Hippocampal formation (tissue), 2 donors: ENCODE measurements at regions not wholly inside any gene's neighbourhood (a gene's known extent, or its start where the extent isn't known, plus 50 kb on each side); places are given as distances from the start of the nearest gene placed in this dataset.
"Not testable (repeated sequence)": the region's sequence is repeated elsewhere in the genome, so short reads cannot be mapped to it uniquely, and the experiment has no call there.

Source experiments
- DNase-seq, 2 donors: peaks; one replicate each; lab custom pipeline; 2025; lab: John Stamatoyannopoulos, UW

DNA sequence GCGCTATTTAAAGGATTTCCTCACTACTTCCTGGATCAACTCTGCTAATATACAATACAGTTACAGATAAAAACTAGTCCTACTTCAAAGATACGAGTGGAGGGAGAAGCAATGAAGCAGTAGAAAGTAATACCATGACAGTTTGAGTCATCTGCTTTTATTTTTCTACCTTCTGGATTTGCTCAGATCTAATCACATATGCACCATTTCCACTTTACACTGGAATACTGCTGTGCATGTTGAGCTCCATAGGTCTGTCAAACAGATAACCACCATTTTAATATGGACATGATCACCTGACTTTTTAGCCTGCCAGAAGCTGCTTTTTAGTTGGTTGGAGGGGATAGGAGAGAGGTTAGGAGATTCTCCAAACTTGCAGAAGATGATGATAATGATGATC, 92.5 kb downstream of the MMUT start:
- no peak for DNase-seq

DNA sequence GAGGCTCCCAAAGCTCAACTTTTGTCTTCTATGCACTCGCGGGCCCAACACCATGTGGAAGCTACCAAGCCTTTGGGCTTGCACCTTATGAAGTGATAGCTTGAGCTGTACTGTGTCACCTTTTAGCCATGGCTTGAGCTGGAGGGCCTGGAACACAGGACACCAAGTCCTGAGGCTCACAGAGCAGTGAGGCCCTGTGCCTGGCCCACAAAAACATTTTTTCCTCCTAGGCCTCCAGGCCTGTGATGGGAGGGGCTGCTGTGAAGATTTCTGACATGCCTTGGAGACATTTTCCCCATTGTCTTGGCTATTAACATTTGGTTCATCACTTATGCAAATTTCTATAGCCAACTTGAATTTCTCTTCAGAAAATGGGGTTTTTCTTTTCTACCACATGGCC, 96.5 kb downstream of the MMUT start:
- DNase-seq: no peak

DNA sequence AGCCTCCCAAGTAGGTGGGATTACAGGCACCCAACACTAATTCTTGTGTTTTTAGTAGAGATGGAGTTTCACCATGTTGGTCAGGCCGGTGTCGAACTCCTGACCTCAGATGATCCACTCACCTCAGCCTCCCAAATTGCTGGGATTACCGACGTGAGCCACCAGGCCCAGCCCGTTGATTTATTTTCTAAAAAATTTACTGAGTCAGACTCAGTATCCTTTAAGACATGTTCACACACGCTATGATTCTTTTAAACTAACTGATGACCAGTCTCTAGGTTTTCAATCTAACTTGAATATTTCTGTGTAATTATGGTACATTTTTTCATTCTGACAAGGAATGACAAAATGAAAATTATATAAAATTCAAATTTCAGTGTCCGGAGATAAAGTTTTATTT, 114.5 kb downstream of the MMUT start:
- DNase-seq: no peak

DNA sequence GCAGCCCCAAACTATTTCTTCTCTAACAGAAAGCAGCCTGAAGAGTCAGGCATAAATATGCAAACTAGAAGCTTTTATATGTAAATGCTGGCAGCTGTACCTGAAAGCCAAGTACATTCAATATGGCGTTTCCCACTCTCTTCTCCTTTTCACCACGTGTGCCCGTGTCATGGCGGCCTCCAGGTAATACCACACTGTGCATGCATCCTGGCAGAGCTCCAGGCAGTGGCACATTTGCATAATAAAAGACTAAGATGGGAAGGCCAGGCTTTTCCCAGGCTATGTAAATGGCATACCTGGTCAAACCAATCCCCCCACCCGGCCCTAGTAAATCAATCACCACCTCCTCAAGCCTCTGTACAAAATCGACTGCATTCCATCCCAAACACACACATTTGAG, 120.6 kb downstream of the MMUT start:
- no peak for DNase-seq

DNA sequence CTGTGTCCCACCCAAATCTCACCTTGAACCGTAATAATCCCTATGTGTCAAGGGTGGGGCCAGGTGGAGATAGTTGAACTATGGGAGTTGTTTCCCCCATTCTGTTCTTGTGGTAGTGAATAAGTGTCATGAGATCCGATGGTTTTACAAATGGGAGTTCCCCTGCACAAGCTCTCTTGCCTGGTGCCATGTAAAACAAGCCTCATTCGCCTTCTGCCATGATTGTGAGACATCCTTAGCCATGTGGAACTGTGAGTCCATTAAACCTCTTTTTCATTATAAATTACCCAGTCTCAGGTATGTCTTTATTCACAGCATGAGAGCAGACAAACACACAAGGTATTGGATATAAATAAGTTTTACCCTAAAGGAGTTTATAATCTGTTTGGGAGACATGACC, 121.2 kb downstream of the MMUT start:
- DNase-seq: no peak

DNA sequence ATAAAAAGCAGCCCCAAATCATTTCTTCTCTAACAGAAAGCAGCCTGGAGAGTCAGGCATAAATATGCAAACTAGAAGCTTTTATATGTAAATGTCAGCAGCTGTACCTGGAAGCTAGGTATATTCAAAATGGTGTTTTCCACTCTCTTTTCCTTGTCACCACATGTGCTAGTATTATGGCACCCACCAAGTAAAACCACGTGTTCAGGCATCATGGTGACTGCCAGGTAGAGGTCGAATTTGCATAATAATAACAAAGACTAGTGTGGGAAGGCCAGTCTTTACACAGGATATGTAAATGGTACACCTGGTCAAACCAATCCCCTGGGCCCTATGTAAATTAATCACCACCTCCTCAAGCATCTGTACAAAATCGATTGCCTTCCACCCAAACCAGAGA, 124.0 kb downstream of the MMUT start:
- DNase-seq: no peak

DNA sequence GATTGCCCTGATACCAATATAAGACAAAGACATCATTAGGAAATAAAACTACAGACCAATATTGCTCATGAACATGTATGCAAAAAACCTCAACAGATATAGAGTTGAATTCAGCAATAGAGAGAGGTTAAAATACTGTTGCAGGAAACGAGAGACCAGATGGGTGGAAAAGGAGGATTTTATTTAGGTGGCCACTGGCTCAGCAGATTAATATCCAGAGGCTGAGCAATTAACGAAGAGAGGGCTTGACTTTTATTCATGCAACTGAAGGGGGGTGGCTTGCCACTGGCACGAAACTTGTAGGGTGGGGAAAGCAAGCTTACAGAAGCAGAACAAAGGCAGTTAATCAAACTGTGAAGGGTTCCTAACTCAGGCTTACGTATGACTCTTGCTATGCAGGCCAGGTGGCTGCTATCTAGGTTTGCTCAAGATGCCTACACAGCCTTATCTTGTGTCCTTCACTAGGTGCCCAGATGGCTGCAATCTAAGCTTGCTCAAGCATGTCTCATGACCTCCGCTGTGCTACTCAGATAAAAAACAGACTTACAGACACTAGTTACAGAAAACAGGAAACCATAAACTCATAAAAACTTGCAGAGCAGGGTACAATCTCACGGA, 126.4 kb downstream of the MMUT start:
- no peak for DNase-seq

DNA sequence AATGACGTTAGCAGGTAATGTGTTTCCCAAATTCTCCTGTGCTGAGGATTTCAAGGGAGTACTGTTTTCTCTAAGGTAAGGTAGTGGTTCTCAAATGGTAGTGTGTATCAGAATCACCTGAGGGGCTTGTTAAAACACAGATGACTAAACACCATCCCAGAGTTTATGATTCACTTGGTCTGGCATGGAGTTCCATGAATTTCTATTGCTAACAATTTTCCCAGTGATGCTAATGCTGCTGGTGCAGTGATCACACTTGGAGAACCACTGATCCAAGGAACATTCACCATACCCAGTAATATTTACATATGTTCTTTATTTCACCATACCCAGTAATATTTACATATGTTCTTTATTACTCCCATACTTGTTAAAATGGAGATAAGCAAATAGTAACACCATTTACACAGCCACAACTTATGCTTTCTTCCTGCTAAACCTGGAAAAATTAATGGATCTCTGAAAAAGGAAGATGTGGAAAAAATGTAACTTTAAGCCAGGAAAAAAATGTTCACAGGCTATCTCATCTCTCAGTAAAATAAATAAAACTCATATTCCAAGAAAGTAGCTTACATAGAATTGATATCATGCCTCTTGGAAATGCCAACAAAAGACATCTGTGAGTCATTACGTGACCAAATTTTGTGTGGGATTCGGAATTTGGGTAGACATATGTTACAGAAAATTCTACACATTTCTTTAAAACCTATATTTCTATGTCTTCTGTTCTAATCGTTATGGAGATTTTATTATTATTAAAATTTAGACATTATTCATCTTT, 129.5 kb downstream of the MMUT start:
- DNase-seq: no peak

DNA sequence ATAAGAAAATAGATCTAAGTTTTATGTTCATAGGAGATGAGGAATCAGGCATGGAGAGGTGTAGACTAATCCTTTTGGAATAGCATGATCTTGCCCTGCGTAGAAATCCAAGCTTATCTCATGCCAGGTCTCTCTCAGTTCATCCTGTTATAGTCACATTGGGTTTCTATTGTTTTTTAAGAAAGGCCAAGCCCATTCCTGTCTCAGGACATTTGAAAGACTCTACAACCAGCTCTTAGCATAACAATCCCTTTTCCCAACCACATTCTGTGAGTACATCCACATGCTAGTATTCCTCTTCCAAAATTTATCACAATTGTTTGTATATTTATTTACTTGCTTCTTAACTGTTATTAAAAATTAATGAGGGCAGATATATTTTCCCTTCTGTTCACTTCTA, 130.3 kb downstream of the MMUT start:
- no peak for DNase-seq

DNA sequence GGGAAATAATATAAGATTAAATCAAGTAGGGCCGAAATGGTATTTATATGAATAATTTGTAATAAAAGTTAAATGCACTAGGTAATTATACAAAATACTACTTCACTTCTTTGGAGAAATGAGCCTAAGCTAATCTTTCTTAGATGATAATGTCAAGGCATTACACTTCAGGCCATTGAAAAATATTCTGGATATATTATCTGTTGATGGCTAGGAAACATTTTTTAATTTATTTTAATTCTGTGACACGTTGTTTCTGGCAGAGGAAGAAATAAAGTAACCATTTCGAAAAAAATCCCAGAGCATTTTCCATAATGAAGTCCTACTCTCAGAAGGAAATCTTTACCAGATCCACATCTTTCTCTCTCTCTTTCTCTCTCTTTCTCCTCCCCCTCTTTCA, 133.9 kb downstream of the MMUT start:
- DNase-seq: no peak

DNA sequence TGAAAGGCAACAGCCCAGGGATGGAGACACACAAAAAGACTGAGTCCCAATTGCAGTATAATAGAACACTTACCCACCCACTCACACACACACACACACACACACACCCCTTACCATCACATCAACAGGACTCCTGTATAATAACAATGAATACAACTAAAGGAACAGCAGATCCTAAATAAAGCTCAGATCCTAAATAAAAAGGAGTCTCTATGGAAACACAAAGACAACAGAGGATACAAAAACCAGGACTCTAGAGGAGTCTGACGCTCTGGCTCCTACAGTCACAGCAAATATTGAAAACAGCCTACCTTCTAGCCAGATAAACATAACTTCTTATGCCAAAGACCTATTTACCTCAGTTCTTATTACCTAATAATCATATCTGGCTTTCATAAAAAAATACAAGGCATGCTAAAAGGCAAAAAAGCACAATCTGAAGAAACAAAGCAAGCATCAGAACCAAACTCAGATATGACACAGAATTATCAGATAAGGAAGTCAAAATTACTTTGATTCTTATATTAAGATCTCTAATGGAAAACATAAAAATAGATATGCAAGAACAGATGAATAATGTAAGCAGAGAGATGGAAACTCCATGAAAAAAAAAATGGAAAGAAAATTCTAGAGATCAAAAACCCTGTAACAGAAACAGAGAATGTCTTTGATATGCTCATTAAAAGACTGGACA, 134.9 kb downstream of the MMUT start:
- DNase-seq: no peak

DNA sequence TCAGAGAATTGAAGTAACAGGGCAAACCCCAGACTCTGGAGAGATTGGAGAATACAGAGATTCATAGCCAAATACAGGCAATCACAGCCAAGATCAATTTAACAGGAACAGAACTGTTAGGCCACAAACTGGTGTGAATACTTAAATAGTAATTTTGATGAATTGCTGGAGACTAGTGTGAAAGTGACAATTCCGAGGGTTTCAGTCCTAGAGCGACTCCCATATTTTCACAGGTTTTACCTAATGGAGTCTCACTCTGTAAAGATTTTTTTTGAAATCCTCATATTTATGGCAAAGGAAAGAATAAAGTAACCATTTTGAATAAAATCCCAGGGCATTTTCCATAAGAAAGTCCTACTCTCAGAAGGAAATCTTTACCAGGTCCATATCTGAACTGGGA, 135.5 kb downstream of the MMUT start:
- DNase-seq: no peak

DNA sequence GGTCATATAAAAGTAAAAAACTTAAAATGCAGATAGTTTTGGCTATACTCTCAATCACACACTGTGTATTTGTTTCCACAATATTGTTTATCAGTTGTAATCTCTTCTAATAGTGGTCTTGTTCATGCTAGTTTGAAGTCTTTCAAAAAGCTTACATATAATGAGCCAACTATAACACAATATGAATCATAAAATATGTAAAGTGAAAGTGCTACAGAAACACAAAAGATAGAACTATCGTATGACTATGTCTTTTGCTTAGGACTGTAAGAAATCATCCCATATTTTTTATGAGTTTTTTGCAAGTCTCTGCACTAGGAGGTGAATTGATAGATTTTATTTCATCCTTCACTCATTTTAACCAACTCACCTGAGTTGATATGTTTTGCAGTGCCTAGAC, 136.0 kb downstream of the MMUT start:
- no peak for DNase-seq

DNA sequence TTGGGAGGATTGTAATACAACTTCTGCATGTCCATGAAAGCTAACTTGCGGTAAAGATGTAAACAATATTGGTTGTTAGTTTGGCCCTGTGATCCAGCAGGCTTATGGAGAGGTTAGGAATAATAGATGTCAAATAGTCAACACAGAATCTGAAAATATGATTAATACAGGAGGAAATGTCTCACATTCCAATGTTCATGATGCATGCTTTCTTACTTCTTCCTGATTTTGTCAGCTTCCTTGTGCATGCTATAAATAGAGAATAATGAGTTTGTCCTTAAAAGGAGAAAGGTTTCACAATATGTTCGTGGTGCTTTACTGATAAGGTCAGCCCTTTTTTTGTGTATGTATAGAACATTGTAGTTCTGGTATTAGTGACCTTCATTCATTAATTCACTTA, 136.7 kb downstream of the MMUT start:
- no peak for DNase-seq

DNA sequence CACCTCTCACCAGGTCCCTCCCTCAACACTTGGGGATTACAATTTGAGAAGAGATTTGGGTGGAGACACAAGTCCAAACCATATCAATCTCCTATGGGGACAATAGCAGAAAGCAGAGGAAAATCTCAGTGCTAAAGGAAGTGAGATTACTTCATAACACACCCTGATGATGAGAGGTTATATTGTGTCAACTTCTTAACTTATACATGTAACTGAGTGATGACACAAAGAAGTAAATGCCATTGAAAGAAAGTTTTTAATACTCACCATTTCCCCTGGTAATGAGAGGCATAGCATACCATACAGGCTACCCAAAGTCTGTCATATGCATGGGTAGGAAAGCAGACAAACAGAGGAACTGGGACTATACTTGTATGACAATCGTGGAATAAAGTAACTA, 137.2 kb downstream of the MMUT start:
- DNase-seq: no peak

DNA sequence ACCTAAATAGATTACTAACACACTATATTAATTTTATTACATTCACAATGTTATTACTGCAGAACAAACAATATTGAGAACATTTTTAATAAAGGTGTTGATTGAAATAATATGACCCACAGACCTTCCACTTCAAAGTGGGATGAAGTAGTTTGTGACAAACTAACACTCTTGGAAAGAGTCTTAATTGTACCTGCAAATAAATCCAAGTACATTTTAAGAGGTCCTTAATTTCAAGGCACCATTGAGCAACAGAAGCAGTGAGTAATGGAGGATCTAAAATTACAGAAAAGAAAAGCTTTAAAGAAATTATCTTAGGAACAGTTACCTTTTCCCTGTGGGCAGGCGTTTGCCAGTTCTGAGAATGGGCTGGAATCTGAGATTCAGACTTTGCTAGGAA, 140.2 kb downstream of the MMUT start:
- DNase-seq: no peak

DNA sequence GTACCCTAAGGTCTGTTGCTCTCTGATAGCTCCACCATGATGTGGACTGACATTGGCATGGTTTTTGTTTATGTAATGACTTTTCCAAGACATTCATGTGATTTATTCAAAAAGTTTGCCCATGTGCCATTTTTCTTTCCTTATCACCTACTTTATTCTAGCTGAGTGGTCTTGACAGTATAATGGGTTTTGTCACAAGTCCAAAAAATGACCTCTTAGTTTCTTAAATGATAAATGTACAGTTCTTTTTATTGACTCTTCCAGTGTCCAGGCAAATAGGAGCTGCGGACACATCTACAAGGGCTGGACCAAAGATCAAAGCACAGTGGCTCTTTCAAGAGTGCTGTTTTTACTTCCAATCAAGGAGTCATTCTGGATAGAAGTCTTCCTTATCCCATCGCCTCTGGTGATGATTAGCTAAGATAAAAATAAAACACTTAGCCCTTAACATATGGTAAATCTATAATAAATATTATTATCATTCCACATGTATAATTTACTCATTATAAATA, 141.4 kb downstream of the MMUT start:
- no peak for DNase-seq

DNA sequence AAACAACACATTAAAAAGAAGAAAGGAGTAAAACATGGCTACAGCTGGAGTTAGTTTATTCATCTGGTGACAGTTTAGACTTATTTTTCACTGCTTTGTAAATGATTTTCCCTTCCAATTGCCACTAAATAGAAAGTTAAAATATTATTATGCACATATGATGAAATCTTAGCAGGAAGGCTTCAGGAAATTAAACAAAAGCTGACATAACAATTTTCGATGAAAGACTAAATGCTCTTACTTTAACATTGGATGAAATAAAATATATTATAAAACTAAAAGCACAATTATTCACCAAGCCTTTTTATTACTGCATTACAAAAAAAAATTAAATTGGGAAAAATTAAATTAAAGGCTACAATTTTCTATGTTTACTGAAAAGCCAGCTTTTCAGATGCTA, 158.0 kb downstream of the MMUT start:
- DNase-seq: no peak

DNA sequence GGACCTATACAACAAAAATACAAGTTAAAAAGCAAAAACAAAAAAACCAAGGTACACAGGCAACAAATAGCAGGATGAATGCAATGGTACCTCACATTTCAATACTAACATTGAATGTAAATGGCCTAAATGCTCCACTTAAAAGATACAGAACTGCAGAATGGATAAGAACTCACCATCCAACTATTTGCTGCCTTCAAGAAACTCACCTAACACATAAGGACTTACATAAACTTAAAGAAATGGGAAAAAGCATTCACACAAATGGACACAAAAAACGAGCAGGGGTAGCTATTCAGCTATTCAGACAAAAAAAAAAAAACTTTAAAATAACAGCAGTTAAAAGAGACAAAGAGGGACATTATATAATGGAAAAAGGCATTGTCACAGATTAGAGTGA, 158.7 kb downstream of the MMUT start:
- DNase-seq: not testable (repeated sequence)

DNA sequence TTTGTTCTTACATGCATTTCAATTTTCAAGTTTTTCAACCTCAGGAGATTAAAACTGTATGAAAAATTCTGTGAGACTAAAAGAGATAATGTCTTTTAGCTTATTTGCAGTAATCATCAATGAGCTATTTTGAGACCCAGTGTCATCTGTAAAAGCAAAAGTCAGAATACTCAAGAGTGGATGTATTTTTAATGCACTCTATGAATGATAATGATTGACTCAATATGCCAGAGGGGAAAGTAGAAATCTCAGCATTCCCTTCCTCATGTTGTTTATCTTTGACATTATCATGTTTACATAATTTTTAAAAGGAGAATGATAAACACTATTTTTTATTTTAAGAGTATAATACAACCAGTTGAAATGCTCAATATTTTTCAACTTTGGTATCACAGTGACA, 162.1 kb downstream of the MMUT start:
- no peak for DNase-seq

DNA sequence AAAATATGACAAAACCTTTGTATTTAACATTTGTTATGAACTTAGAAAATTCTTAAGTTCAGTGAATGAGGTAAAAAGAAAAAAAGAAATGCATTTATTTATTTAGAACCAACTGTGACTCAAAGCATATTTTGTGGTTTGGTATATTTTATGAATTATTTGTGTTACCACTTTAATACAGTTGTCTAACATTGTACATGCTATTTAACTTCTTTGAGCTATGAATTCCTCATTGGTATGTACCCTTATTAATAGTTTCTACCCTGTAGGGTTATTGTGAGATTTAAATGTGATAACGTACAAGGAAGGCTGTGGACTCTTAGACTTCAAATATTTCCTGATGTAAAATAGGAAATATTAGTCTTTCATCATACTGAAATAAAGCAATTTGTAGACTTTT, 162.6 kb downstream of the MMUT start:
- no peak for DNase-seq

DNA sequence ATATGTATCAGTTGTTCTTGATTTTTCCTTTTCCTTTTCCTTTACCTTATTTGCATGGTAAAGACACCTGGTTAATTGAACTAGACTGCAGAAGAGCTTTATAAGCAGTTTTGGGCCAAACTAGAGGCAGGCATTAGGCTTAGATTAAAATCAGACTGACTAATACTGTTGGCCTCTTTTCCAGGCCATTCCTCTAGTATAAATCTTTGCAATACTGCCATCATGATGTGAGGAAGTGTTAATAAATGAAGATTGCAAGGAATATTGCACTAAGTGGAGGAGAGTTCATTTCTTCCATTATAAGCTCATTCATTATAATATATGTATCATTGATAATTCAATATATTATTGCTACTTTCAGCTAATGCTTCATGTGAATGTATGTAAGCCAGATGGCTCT, 163.8 kb downstream of the MMUT start:
- DNase-seq: no peak

DNA sequence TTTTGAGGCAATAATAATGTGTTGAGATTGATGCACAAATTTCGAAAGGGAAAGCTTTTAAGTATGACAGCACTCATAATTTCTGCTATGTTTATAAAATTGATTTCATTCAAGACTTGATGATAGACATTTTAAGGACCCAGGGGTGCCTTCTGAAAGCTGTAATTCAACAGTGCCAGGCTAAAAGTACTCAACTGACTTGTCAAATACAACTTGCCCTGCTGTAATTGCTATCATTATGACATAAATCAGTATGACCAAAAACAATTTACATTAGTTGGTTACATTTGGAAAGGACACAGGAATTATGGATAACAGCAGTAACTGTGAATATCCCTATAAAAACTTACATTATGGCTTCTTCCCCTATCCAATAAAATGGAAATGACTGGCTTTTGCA, 178.9 kb downstream of the MMUT start:
- no peak for DNase-seq
